GM21447 (cell line): ENCODE measurements at regions not wholly inside any gene's neighbourhood (a gene's known extent, or its start where the extent isn't known, plus 50 kb on each side); places are given as distances from the start of the nearest gene placed in this dataset.

Experiments
- ATAC-seq: cut with Tn5 transposase; IDR thresholded peaks from one replicate; pipeline ENCODE4 v1.9.1; 2021; ENCODE audit not compliant: unreplicated experiment

- no peak for ATAC-seq
Measured at GRCh38 chr9:26415528-26415927, 477.1 kb downstream of the CAAP1 start.

GRCh38 chr9:26413611-26414010, 479.0 kb downstream of the CAAP1 start:
- ATAC-seq, result no peak

GRCh38 chr9:26412446-26412845, 480.2 kb downstream of the CAAP1 start:
- ATAC-seq, result no peak

GRCh38 chr9:26406676-26407075, 485.9 kb downstream of the CAAP1 start:
- no peak for ATAC-seq

GRCh38 chr9:26399556-26399955, 493.0 kb downstream of the CAAP1 start:
- ATAC-seq, result no peak

GRCh38 chr9:26394025-26394424, 498.6 kb downstream of the CAAP1 start:
- no peak for ATAC-seq

- no peak for ATAC-seq
Measured at GRCh38 chr9:26392639-26393038, 500.0 kb downstream of the CAAP1 start.

- no peak for ATAC-seq
Measured at GRCh38 chr9:26391036-26391435, 501.6 kb downstream of the CAAP1 start.

GRCh38 chr9:26375448-26375847, 517.2 kb downstream of the CAAP1 start:
- ATAC-seq, result no peak

- no peak for ATAC-seq
Measured at GRCh38 chr9:26373616-26374015, 519.0 kb downstream of the CAAP1 start.

- no peak for ATAC-seq
Measured at GRCh38 chr9:26371236-26371635, 521.4 kb downstream of the CAAP1 start.

- no peak for ATAC-seq
Measured at GRCh38 chr9:26369093-26369492, 523.5 kb downstream of the CAAP1 start.

GRCh38 chr9:26368241-26368640, 524.4 kb downstream of the CAAP1 start:
- no peak for ATAC-seq

GRCh38 chr9:26361010-26361409, 531.6 kb downstream of the CAAP1 start:
- no peak for ATAC-seq

- no peak for ATAC-seq
Measured at GRCh38 chr9:26358836-26359235, 533.8 kb downstream of the CAAP1 start.

- no peak for ATAC-seq
Measured at GRCh38 chr9:26357803-26358344, 534.7 kb downstream of the CAAP1 start.

- no peak for ATAC-seq
Measured at GRCh38 chr9:26356491-26356890, 536.1 kb downstream of the CAAP1 start.

- no peak for ATAC-seq
Measured at GRCh38 chr9:26346942-26347477, 545.6 kb downstream of the CAAP1 start.

- ATAC-seq, result no peak
Measured at GRCh38 chr9:26341545-26341944, 551.1 kb downstream of the CAAP1 start.

GRCh38 chr9:26339796-26340195, 552.8 kb downstream of the CAAP1 start:
- no peak for ATAC-seq

- ATAC-seq, result no peak
Measured at GRCh38 chr9:26335116-26335515, 557.5 kb downstream of the CAAP1 start.

GRCh38 chr9:26334706-26335105, 557.9 kb downstream of the CAAP1 start:
- ATAC-seq, result no peak

- no peak for ATAC-seq
Measured at GRCh38 chr9:26331223-26331622, 561.4 kb downstream of the CAAP1 start.
